A549 (cell line): ENCODE measurements at regions not wholly inside any gene's neighbourhood (a gene's known extent, or its start where the extent isn't known, plus 50 kb on each side); places are given as distances from the start of the nearest gene placed in this dataset.

Source experiments
- ATAC-seq, 2 experiments: fragments of 200-7000 bp in 1 of 2; fragments of >200 bp in 1 of 2; cut with Nextera tagmentation in 1 of 2; cut with Tn5 transposase in 1 of 2; 3 replicates each; pipeline versions ENCODE4 v1.8.0 to v1.9.1; 2018 to 2020; ENCODE audit warnings: mild to moderate bottlenecking in 1 of 2, moderate library complexity in 1 of 2
- CTCF ChIA-PET: fragments of 300-600 bp; sonication (Branson Sonifier 250); formaldehyde crosslinking; extraction: SDS; loops from one replicate; lab custom pipeline; 2021; ENCODE audit warnings: antibody characterized with exemption, inconsistent platforms; lab: Yijun Ruan, JAX
- POLR2A ChIA-PET: fragments of 350-600 bp; formaldehyde crosslinking; extraction: SDS; loops from one replicate; lab custom pipeline; 2021; ENCODE audit warnings: antibody characterized with exemption, inconsistent platforms; lab: Yijun Ruan, JAX
- DNase-seq, 2 experiments: peaks; one replicate each; pipeline versions ENCODE4 v3.0.0 to v3.0.0-alpha.2; 2011 to 2016; ENCODE audit warnings: low read depth in 1 of 2, low spot score in 1 of 2
- FAIRE-seq: peaks from 2 replicates; lab custom pipeline; 2011; peaks lifted over from hg19 to GRCh38; lab: Jason Lieb, UNC
- H3K27ac ChIP-seq, 2 experiments: fragments of >200 bp; sonication (Bioruptor Twin); formaldehyde crosslinking; 3 replicates each; pipeline ENCODE4 v1.5.1; 2016 to 2017
- H3K4me1 ChIP-seq: fragments of >200 bp; sonication (Bioruptor Twin); formaldehyde crosslinking; 3 replicates; pipeline ENCODE4 v1.6.1; 2016
- H3K4me2 ChIP-seq: fragments of >200 bp; sonication (Bioruptor Twin); formaldehyde crosslinking; 3 replicates; pipeline ENCODE4 v1.6.1; 2016
- H3K4me3 ChIP-seq: fragments of >200 bp; sonication (Bioruptor Twin); formaldehyde crosslinking; 3 replicates; pipeline ENCODE4 v1.5.1; 2016
- H3K9me3 ChIP-seq: fragments of >200 bp; sonication (Bioruptor Twin); formaldehyde crosslinking; 3 replicates; pipeline ENCODE4 v1.6.1; 2016
- CBX2 ChIP-seq: fragments of 200-600 bp; sonication (generic); IDR thresholded peaks from 2 replicates; pipeline ENCODE4 v1.6.1; 2016; ENCODE audit warnings: low read depth, mild to moderate bottlenecking, borderline replicate concordance
- CHD4 ChIP-seq: fragments of 200-600 bp; sonication (generic); IDR thresholded peaks from 2 replicates; pipeline ENCODE4 v1.6.1; 2016; ENCODE audit warnings: antibody characterized with exemption, mild to moderate bottlenecking, borderline replicate concordance
- EHMT2 ChIP-seq: fragments of 200-600 bp; sonication (generic); IDR thresholded peaks from 2 replicates; pipeline ENCODE4 v1.6.1; 2016; ENCODE audit warnings: antibody characterized with exemption, low read depth, mild to moderate bottlenecking, moderate library complexity
- ESRRA ChIP-seq: fragments of 150-350 bp; IDR thresholded peaks from 2 replicates; pipeline ENCODE4 v1.6.1; 2014; ENCODE audit warnings: mild to moderate bottlenecking, low read length, borderline replicate concordance
- FOSL2 ChIP-seq, 2 experiments: fragments of 450-650 bp in 1 of 2; fragments of >200 bp in 1 of 2; sonication (Bioruptor Twin) in 1 of 2; formaldehyde crosslinking; IDR thresholded peaks; 2 replicates each; pipeline versions ENCODE4 v1.5.0 to v1.6.1; 2016 to 2020; ENCODE audit warnings: mild to moderate bottlenecking in 1 of 2, moderate library complexity in 1 of 2
- GATA3 ChIP-seq: IDR thresholded peaks from 2 replicates; pipeline ENCODE4 v1.6.1; 2012; ENCODE audit warnings: borderline replicate concordance
- HEYL ChIP-seq: fragments of 250-450 bp; sonication (Bioruptor Pico); IDR thresholded peaks from 2 replicates; pipeline ENCODE4 v1.8.0; 2021; ENCODE audit warnings: mild to moderate bottlenecking, moderate library complexity
- JUNB ChIP-seq: fragments of >200 bp; sonication (Bioruptor Twin); formaldehyde crosslinking; IDR thresholded peaks from 2 replicates; pipeline ENCODE4 v1.6.1; 2016
- KDM1A ChIP-seq: fragments of 200-600 bp; sonication (generic); IDR thresholded peaks from 2 replicates; pipeline ENCODE4 v1.6.1; 2016; ENCODE audit warnings: low read depth, mild to moderate bottlenecking
- KDM5A ChIP-seq: fragments of 200-600 bp; sonication (generic); IDR thresholded peaks from 2 replicates; pipeline ENCODE4 v1.6.1; 2016; ENCODE audit warnings: antibody characterized with exemption, mild to moderate bottlenecking
- NPAS2 ChIP-seq: fragments of 250-450 bp; sonication (Bioruptor Pico); IDR thresholded peaks from 2 replicates; pipeline ENCODE4 v1.8.0; 2022; ENCODE audit warnings: mild to moderate bottlenecking, moderate library complexity, borderline replicate concordance
- NR3C1 ChIP-seq: fragments of >200 bp; sonication (Bioruptor Twin); formaldehyde crosslinking; IDR thresholded peaks from 3 replicates; pipeline ENCODE4 v1.6.1; 2017
- RARB ChIP-seq: fragments of 250-450 bp; sonication (Bioruptor Pico); IDR thresholded peaks from 2 replicates; pipeline ENCODE4 v1.8.0; 2021; ENCODE audit warnings: mild to moderate bottlenecking, moderate library complexity
- RFX5 ChIP-seq: fragments of 450-650 bp; IDR thresholded peaks from 2 replicates; pipeline ENCODE4 v1.7.1; 2014; ENCODE audit warnings: antibody characterized with exemption, mild to moderate bottlenecking, moderate library complexity
- RNF2 ChIP-seq: fragments of 200-600 bp; sonication (generic); IDR thresholded peaks from 2 replicates; pipeline ENCODE4 v1.6.1; 2016; ENCODE audit warnings: low read depth, mild to moderate bottlenecking, antibody characterized with exemption, moderate library complexity, borderline replicate concordance
- SMC3 ChIP-seq: fragments of >200 bp; sonication (Bioruptor Twin); formaldehyde crosslinking; IDR thresholded peaks from 3 replicates; pipeline ENCODE4 v1.6.1; 2018; ENCODE audit warnings: inconsistent platforms
- SREBF2 ChIP-seq: fragments of 450-650 bp; IDR thresholded peaks from 2 replicates; pipeline ENCODE4 v1.6.1; 2014; ENCODE audit warnings: mild to moderate bottlenecking, moderate library complexity
- TFCP2L1 ChIP-seq: fragments of 250-450 bp; sonication (Bioruptor Pico); IDR thresholded peaks from 2 replicates; pipeline ENCODE4 v1.5.0; 2021; ENCODE audit warnings: mild to moderate bottlenecking
- ZNF302 ChIP-seq: fragments of 250-450 bp; sonication (Bioruptor Pico); IDR thresholded peaks from 2 replicates; pipeline ENCODE4 v1.9.0; 2021; ENCODE audit warnings: inconsistent platforms, mild to moderate bottlenecking, moderate library complexity
- WGBS: methylation state at CpG from one replicate; pipeline ENCODE4 v1.1.6; 2017; ENCODE audit errors: missing lambda C conversion rate; 5-methylcytosine and 5-hydroxymethylcytosine counted together
- TF ChIP-seq, protein P1 (sequence below): fragments of 200-600 bp; sonication (generic); IDR thresholded peaks from 2 replicates; pipeline ENCODE4 v1.6.1; 2016; ENCODE audit warnings: antibody characterized with exemption, mild to moderate bottlenecking, moderate library complexity
- TF ChIP-seq, protein P2 (sequence below): fragments of 150-350 bp; IDR thresholded peaks from 2 replicates; pipeline ENCODE4 v1.6.1; 2014; ENCODE audit warnings: low read depth, mild to moderate bottlenecking, low read length
- TF ChIP-seq, protein P3 (sequence below): IDR thresholded peaks from 2 replicates; pipeline ENCODE4 v1.6.1; 2012
- TF ChIP-seq, protein P4 (sequence below): fragments of >200 bp; sonication (Bioruptor Twin); formaldehyde crosslinking; IDR thresholded peaks from 3 replicates; pipeline ENCODE4 v1.6.1; 2016

DNA sequence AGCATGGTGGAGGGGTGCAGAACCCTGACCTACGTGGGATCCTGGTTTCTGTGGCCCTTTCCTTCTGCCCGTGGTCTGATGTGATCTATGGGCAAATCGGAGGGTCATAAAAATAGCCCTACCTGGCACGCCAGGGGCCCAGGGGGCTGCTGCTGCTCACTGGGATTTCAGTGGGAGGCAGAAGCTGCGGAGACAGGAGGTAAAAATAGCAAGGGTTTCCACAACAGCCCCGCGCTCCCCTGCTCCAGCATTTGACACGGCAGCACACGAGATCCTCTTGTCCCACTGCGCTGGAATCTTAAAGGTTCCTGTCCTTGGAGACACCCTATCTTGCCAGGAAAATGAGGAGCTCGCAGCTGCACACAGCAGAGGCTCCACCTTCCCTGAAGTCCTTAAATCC, 321.2 kb downstream of the CTTN start:
- ChIA-PET POLR2A (no interaction called here), CTCF (no interaction called here)
- Histone ChIP-seq H3K4me2 (no peak overlapping the region), H3K9me3 (no peaks in the 10 kb centered on the region)
- FAIRE-seq (no peak), DNase-seq (no peak)
- TF ChIP-seq HEYL (CRISPR knock-in tag) (no peak), KDM5A (no peak), SMC3 (no peak), CBX2 (no peak), JUNB (no peak), NR3C1 (no peak), ESRRA (no peak), GATA3 (no peak), RFX5 (no peak), SREBF2 (no peak)
- TF ChIP-seq, protein P1, sequence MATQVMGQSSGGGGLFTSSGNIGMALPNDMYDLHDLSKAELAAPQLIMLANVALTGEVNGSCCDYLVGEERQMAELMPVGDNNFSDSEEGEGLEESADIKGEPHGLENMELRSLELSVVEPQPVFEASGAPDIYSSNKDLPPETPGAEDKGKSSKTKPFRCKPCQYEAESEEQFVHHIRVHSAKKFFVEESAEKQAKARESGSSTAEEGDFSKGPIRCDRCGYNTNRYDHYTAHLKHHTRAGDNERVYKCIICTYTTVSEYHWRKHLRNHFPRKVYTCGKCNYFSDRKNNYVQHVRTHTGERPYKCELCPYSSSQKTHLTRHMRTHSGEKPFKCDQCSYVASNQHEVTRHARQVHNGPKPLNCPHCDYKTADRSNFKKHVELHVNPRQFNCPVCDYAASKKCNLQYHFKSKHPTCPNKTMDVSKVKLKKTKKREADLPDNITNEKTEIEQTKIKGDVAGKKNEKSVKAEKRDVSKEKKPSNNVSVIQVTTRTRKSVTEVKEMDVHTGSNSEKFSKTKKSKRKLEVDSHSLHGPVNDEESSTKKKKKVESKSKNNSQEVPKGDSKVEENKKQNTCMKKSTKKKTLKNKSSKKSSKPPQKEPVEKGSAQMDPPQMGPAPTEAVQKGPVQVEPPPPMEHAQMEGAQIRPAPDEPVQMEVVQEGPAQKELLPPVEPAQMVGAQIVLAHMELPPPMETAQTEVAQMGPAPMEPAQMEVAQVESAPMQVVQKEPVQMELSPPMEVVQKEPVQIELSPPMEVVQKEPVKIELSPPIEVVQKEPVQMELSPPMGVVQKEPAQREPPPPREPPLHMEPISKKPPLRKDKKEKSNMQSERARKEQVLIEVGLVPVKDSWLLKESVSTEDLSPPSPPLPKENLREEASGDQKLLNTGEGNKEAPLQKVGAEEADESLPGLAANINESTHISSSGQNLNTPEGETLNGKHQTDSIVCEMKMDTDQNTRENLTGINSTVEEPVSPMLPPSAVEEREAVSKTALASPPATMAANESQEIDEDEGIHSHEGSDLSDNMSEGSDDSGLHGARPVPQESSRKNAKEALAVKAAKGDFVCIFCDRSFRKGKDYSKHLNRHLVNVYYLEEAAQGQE = no peak
- TF ChIP-seq, protein P2, sequence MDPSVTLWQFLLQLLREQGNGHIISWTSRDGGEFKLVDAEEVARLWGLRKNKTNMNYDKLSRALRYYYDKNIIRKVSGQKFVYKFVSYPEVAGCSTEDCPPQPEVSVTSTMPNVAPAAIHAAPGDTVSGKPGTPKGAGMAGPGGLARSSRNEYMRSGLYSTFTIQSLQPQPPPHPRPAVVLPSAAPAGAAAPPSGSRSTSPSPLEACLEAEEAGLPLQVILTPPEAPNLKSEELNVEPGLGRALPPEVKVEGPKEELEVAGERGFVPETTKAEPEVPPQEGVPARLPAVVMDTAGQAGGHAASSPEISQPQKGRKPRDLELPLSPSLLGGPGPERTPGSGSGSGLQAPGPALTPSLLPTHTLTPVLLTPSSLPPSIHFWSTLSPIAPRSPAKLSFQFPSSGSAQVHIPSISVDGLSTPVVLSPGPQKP = no peak
- TF ChIP-seq, protein P3, sequence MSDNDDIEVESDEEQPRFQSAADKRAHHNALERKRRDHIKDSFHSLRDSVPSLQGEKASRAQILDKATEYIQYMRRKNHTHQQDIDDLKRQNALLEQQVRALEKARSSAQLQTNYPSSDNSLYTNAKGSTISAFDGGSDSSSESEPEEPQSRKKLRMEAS = no peak
- TF ChIP-seq, all 56 proteins: peak for 0
- Histone ChIP-seq H3K27ac (no peak overlapping the region), H3K4me1 (no peaks in the 10 kb centered on the region), H3K4me3 (no peak overlapping the region)
- no peak for ATAC-seq
- WGBS = 87% methylated on average over 11 of the region's 11 CpGs

DNA sequence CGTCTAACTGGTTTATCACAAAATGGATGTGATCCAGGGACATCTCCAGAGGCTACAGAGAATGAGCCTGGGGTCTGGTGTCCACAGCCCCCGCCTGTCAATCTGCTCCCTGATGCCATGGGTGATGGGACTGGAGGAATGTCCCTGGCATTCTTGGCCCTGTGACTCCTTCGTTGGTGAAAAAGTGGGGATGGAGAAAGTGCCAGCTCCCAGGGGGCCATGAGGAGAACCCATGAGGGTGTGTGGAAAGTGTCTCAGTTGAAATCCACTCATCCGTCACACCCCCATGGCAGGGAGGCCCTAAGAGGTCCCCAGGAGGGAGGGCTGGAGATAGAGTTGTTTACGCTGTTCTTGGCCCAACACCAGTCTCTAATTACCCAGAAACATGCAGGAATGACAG, 322.0 kb downstream of the CTTN start:
- 97% methylated on average over 4 of the region's 5 CpGs for WGBS
- ChIA-PET POLR2A (no interaction called here), CTCF (interaction anchor here (1.3 kb wide), 1 partner anchor 95 kb away, joined by 3 read pairs; no protein-coding TSS in a partner anchor)
- no peaks in the 10 kb centered on the region for H3K9me3 ChIP-seq
- FAIRE-seq = no peak
- no peak overlapping the region for H3K27ac ChIP-seq
- no peak for ATAC-seq
- TF ChIP-seq FOSL2 (IDR thresholded peaks at IDR 0.05) (no peak), FOSL2 (CRISPR knock-in tag; IDR thresholded peaks at IDR 0.05) (no peak), KDM1A (no peak), TFCP2L1 (no peak), EHMT2 (no peak), RNF2 (no peak), CHD4 (no peak), SMC3 (no peak), RARB (CRISPR knock-in tag) (no peak), NPAS2 (no peak), ZNF302 (no peak)
- TF ChIP-seq, protein P4, sequence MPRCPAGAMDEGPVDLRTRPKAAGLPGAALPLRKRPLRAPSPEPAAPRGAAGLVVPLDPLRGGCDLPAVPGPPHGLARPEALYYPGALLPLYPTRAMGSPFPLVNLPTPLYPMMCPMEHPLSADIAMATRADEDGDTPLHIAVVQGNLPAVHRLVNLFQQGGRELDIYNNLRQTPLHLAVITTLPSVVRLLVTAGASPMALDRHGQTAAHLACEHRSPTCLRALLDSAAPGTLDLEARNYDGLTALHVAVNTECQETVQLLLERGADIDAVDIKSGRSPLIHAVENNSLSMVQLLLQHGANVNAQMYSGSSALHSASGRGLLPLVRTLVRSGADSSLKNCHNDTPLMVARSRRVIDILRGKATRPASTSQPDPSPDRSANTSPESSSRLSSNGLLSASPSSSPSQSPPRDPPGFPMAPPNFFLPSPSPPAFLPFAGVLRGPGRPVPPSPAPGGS = no peak
- TF ChIP-seq, all 56 proteins: peak for 0
- DNase-seq = no peak
- Histone ChIP-seq H3K4me2 (no peak overlapping the region), H3K4me1 (no peaks in the 10 kb centered on the region), H3K4me3 (no peak overlapping the region)
